ENCODE measurements at regions not wholly inside any gene's neighbourhood (a gene's known extent, or its start where the extent isn't known, plus 50 kb on each side); places are given as distances from the start of the nearest gene placed in this dataset.
"Not testable (repeated sequence)": the region's sequence is repeated elsewhere in the genome, so short reads cannot be mapped to it uniquely, and the experiment has no call there.

- no peak for DNase-seq (ENCODE audit: low read depth in 2 of 2)
Measured at GRCh38 chr11:27242591-27242990, 120.4 kb downstream of the CCDC34 start.

GRCh38 chr11:27241311-27242122 lies 121.5 kb downstream of the CCDC34 start:
- DNase-seq (ENCODE audit: low read depth in 2 of 2): no peak

GRCh38 chr11:27239305-27239942 lies 123.6 kb downstream of the CCDC34 start:
- no peak for DNase-seq (ENCODE audit: low read depth in 2 of 2)

GRCh38 chr11:27238811-27239210 lies 124.2 kb downstream of the CCDC34 start:
- no peak for DNase-seq (ENCODE audit: low read depth in 2 of 2)

GRCh38 chr11:27237643-27238042 lies 125.4 kb downstream of the CCDC34 start:
- DNase-seq (ENCODE audit: low read depth in 2 of 2): no peak

GRCh38 chr11:27234961-27235360 lies 128.1 kb downstream of the CCDC34 start:
- no peak for DNase-seq (ENCODE audit: low read depth in 2 of 2)

- no peak for DNase-seq (ENCODE audit: low read depth in 2 of 2)
Measured at GRCh38 chr11:27234043-27234668, 128.9 kb downstream of the CCDC34 start.

- no peak for DNase-seq (ENCODE audit: low read depth in 2 of 2)
Measured at GRCh38 chr11:27233654-27234042, 129.4 kb downstream of the CCDC34 start.

GRCh38 chr11:27231530-27231929 lies 131.5 kb downstream of the CCDC34 start:
- DNase-seq (ENCODE audit: low read depth in 2 of 2): no peak

GRCh38 chr11:27230192-27230572 lies 132.8 kb downstream of the CCDC34 start:
- DNase-seq (ENCODE audit: low read depth in 2 of 2): no peak

- DNase-seq (ENCODE audit: low read depth in 2 of 2): no peak
Measured at GRCh38 chr11:27229511-27230191, 133.4 kb downstream of the CCDC34 start.

GRCh38 chr11:27228906-27229290 lies 134.1 kb downstream of the CCDC34 start:
- DNase-seq (ENCODE audit: low read depth in 2 of 2): no peak

GRCh38 chr11:27228232-27228905 lies 134.6 kb downstream of the CCDC34 start:
- DNase-seq (ENCODE audit: low read depth in 2 of 2): no peak

- DNase-seq (ENCODE audit: low read depth in 2 of 2): no peak
Measured at GRCh38 chr11:27227736-27228135, 135.3 kb downstream of the CCDC34 start.

- DNase-seq (ENCODE audit: low read depth in 2 of 2): not testable (repeated sequence)
Measured at GRCh38 chr11:27219487-27220039, 143.5 kb downstream of the CCDC34 start.

- DNase-seq (ENCODE audit: low read depth in 2 of 2): no peak
Measured at GRCh38 chr11:27218421-27219038, 144.5 kb downstream of the CCDC34 start.

- no peak for DNase-seq (ENCODE audit: low read depth in 2 of 2)
Measured at GRCh38 chr11:27217948-27218420, 145.0 kb downstream of the CCDC34 start.

GRCh38 chr11:27217496-27217895 lies 145.5 kb downstream of the CCDC34 start:
- no peak for DNase-seq (ENCODE audit: low read depth in 2 of 2)

- DNase-seq (ENCODE audit: low read depth in 2 of 2): no peak
Measured at GRCh38 chr11:27216270-27217149, 146.5 kb downstream of the CCDC34 start.
